ENCODE measurements at regions not wholly inside any gene's neighbourhood (a gene's known extent, or its start where the extent isn't known, plus 50 kb on each side); places are given as distances from the start of the nearest gene placed in this dataset.

DNA sequence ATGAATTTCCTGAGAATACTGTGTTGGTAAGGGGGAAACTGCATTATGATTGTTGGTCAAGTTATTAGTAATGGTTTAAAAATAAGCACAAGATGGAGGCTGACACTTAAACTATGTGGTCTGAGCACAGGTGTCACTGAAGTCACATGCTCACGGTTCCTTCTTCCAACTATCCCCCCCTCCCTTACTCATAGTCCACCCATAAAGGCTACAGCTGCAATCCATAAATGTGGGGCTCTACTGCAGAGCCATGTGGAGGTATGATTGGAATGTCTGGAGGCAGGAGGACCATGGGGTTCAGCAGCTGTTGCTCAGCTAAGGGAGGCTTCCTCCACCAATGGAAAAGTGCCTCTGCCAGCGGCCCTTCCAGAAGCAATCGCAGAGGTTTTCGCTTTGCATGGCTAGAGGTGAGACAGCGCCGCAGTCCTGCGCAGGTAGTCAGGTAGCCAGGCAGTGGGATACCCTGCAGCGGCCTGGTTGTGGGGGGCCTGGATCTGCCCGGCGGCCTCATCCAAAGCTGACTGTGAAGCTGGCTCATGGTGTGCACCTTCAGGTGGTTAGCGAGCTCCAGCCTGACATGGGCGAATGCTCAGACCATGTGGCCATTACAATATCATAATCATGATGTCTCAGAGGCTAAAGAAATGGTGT lies 249.6 kb downstream of the DCDC2C start:
- no peaks in the 10 kb centered on the region for H3K27me3 Mint-ChIP-seq (ENCODE audit: insufficient read depth, unreplicated experiment)
- intact Hi-C loops (cut with micrococcal nuclease): no loop called here

GRCh38 chr2:3954261-3954660 lies 250.9 kb downstream of the DCDC2C start:
- ChIA-PET CTCF (interaction anchor here (1.0 to 1.3 kb wide), 3 partner anchors 31 to 226 kb away, joined by 3 to 4 read pairs (median 3); no protein-coding TSS in a partner anchor), POLR2A (no interaction called here)
- Mint-ChIP-seq H3K27ac (ENCODE audit: low read depth, unreplicated experiment) (no peak overlapping the region), H3K9me3 (ENCODE audit: unreplicated experiment) (no peaks in the 10 kb centered on the region), H3K36me3 (ENCODE audit: insufficient read depth, unreplicated experiment) (no peaks in the 10 kb centered on the region), H3K27me3 (ENCODE audit: insufficient read depth, unreplicated experiment) (no peaks in the 10 kb centered on the region), H3K4me1 (ENCODE audit: insufficient read depth, unreplicated experiment) (no peaks in the 10 kb centered on the region), H3K4me3 (ENCODE audit: unreplicated experiment) (no peak overlapping the region)
- no peak for DNase-seq (ENCODE audit: unreplicated experiment)
- BruUV-seq (replicated peaks): no TSS peak
- intact Hi-C loops (cut with micrococcal nuclease): no loop called here
- no peak for TF ChIP-seq CTCF (IDR thresholded peaks at IDR 0.05; ENCODE audit: unreplicated experiment)

More for the DNA sequence above, 249.6 kb downstream of the DCDC2C start:
- Mint-ChIP-seq H3K4me1 (ENCODE audit: insufficient read depth, unreplicated experiment) (no peaks in the 10 kb centered on the region), H3K27ac (ENCODE audit: low read depth, unreplicated experiment) (no peak overlapping the region), H3K36me3 (ENCODE audit: insufficient read depth, unreplicated experiment) (no peaks in the 10 kb centered on the region), H3K4me3 (ENCODE audit: unreplicated experiment) (no peak overlapping the region), H3K9me3 (ENCODE audit: unreplicated experiment) (no peaks in the 10 kb centered on the region)
- ChIA-PET POLR2A (no interaction called here), CTCF (no interaction called here)
- BruUV-seq (replicated peaks): no TSS peak
- no peak for TF ChIP-seq CTCF (IDR thresholded peaks at IDR 0.05; ENCODE audit: unreplicated experiment)
- DNase-seq (ENCODE audit: unreplicated experiment): no peak

- DNase-seq (ENCODE audit: unreplicated experiment): no peak
- CTCF ChIA-PET: interaction anchor here (0.6 to 1.4 kb wide), 6 partner anchors 23 to 811 kb away, joined by 3 to 5 read pairs (median 4); no protein-coding TSS in a partner anchor
- POLR2A ChIA-PET: no interaction called here
- Mint-ChIP-seq H3K27me3 (ENCODE audit: insufficient read depth, unreplicated experiment) (no peaks in the 10 kb centered on the region), H3K27ac (ENCODE audit: low read depth, unreplicated experiment) (no peak overlapping the region), H3K4me1 (ENCODE audit: insufficient read depth, unreplicated experiment) (peaks cover 10% of the 10 kb centered on the region), H3K36me3 (ENCODE audit: insufficient read depth, unreplicated experiment) (no peaks in the 10 kb centered on the region), H3K4me3 (ENCODE audit: unreplicated experiment) (no peak overlapping the region), H3K9me3 (ENCODE audit: unreplicated experiment) (no peaks in the 10 kb centered on the region)
- BruUV-seq (replicated peaks): no TSS peak
- intact Hi-C loops (cut with micrococcal nuclease): loop anchor here (5.0 kb wide), 3 partner anchors 219 to 1036 kb away; no protein-coding TSS in a partner anchor
- TF ChIP-seq CTCF (IDR thresholded peaks at IDR 0.05; ENCODE audit: unreplicated experiment): no peak
These were observed 253.0 kb downstream of the DCDC2C start for GRCh38 chr2:3956406-3956805.

GRCh38 chr2:3956892-3957291 lies 253.5 kb downstream of the DCDC2C start:
- no TSS peak for BruUV-seq (replicated peaks)

More at GRCh38 chr2:3956892-3957291, 253.5 kb downstream of the DCDC2C start:
- H3K4me1 Mint-ChIP-seq (ENCODE audit: insufficient read depth, unreplicated experiment): peaks cover 10% of the 10 kb centered on the region
- no peak overlapping the region for H3K4me3 Mint-ChIP-seq (ENCODE audit: unreplicated experiment)
- TF ChIP-seq CTCF (IDR thresholded peaks at IDR 0.05; ENCODE audit: unreplicated experiment): no peak
- ChIA-PET CTCF (interaction anchor here (0.6 to 1.4 kb wide), 2 partner anchors 264 to 807 kb away, joined by 3 to 4 read pairs; no protein-coding TSS in a partner anchor), POLR2A (no interaction called here)
- H3K9me3 Mint-ChIP-seq (ENCODE audit: unreplicated experiment): no peaks in the 10 kb centered on the region
- no peaks in the 10 kb centered on the region for H3K27me3 Mint-ChIP-seq (ENCODE audit: insufficient read depth, unreplicated experiment)
- no peak overlapping the region for H3K27ac Mint-ChIP-seq (ENCODE audit: low read depth, unreplicated experiment)
- intact Hi-C loops (cut with micrococcal nuclease): loop anchor here (5.0 kb wide), 3 partner anchors 220 to 1035 kb away; no protein-coding TSS in a partner anchor
- no peaks in the 10 kb centered on the region for H3K36me3 Mint-ChIP-seq (ENCODE audit: insufficient read depth, unreplicated experiment)
- DNase-seq (ENCODE audit: unreplicated experiment): no peak
